Spleen (tissue), 11 donors: ENCODE measurements at regions not wholly inside any gene's neighbourhood (a gene's known extent, or its start where the extent isn't known, plus 50 kb on each side); places are given as distances from the start of the nearest gene placed in this dataset.

Experiments
- DNase-seq: peaks from one replicate; pipeline ENCODE4 v3.0.0-alpha.2; 2020
- H3K27ac ChIP-seq, 8 donors: fragments of 200-600 bp; sonication (generic) in 7 of 8; 1 replicate in 4 of 8; 2 replicates in 4 of 8; pipeline versions ENCODE4 v1.5.0 to v1.8.0; 2016 to 2021; ENCODE audit warnings: inconsistent platforms in 4 of 8, mild to moderate bottlenecking in 4 of 8, moderate library complexity in 1 of 8
- H3K27me3 ChIP-seq, 7 donors: fragments of 200-600 bp; sonication (generic) in 6 of 7; replicated peaks in 1 of 7; 1 replicate in 4 of 7; 2 replicates in 3 of 7; pipeline versions ENCODE4 v1.5.0 to v1.8.0; 2016 to 2021; ENCODE audit warnings: inconsistent platforms in 3 of 7, mild to moderate bottlenecking in 1 of 7
- H3K36me3 ChIP-seq, 6 donors: fragments of 200-600 bp; sonication (generic) in 5 of 6; 1 replicate in 4 of 6; 2 replicates in 2 of 6; pipeline versions ENCODE4 v1.5.0 to v1.8.0; 2016 to 2021; ENCODE audit warnings: inconsistent platforms in 2 of 6
- H3K4me1 ChIP-seq, 6 donors: fragments of 200-600 bp; sonication (generic) in 5 of 6; 1 replicate in 3 of 6; 2 replicates in 3 of 6; pipeline versions ENCODE4 v1.5.0 to v1.8.0; 2016 to 2021; ENCODE audit warnings: inconsistent platforms in 3 of 6
- H3K4me3 ChIP-seq, 8 donors: fragments of 200-600 bp; sonication (generic) in 7 of 8; 1 replicate in 4 of 8; 2 replicates in 4 of 8; pipeline versions ENCODE4 v1.5.0 to v1.8.0; 2016 to 2021; ENCODE audit warnings: inconsistent platforms in 4 of 8, mild to moderate bottlenecking in 4 of 8, moderate library complexity in 2 of 8
- H3K9me3 ChIP-seq, 8 donors: fragments of 200-600 bp; sonication (generic) in 7 of 8; 1 replicate in 4 of 8; 2 replicates in 4 of 8; pipeline versions ENCODE4 v1.5.0 to v1.8.0; 2016 to 2021; ENCODE audit warnings: inconsistent platforms in 4 of 8
- CTCF ChIP-seq, 11 experiments: fragments of 200-600 bp in 7 of 11; fragments of 450-650 bp in 4 of 11; sonication (generic) in 4 of 11; IDR thresholded peaks in 8 of 11; conservative IDR thresholded peaks in 3 of 11; 1 replicate in 7 of 11; 2 replicates in 4 of 11; pipeline versions ENCODE4 v1.4.0 to v1.8.0; 2016 to 2021; ENCODE audit warnings: antibody characterized with exemption in 11 of 11, inconsistent platforms in 4 of 11, mild to moderate bottlenecking in 1 of 11
- POLR2A ChIP-seq, 3 donors: fragments of 450-650 bp; IDR thresholded peaks; one replicate each; pipeline ENCODE4 v1.5.1; 2017; ENCODE audit warnings: antibody characterized with exemption in 3 of 3, mild to moderate bottlenecking in 1 of 3
- POLR2AphosphoS5 ChIP-seq, 3 donors: sonication (generic); formaldehyde crosslinking; IDR thresholded peaks; one replicate each; pipeline ENCODE4 v1.5.1; 2017; ENCODE audit warnings: antibody characterized with exemption in 3 of 3
- WGBS, 5 donors: extraction: QIAGEN DNeasy Blood & Tissue Kit in 3 of 5; methylation state at CpG; one replicate each; pipeline versions ENCODE4 v1.1.5 to v1.1.7; 2013 to 2018; 5-methylcytosine and 5-hydroxymethylcytosine counted together
- intact Hi-C: fragments of 100-400 bp; cut with DNase I; formaldehyde crosslinking; loops from one replicate; pipeline ENCODE4 v1.15.0; 2023; ENCODE audit warnings: low total_unique reads
- donor health status: healthy with polysubstance abuse.
- donor health status: DM: no; HTN: no; CAD: no; lungs with moderate emphysema.
- donor health status: DM: no; HTN: no; CAD: no.
- donor health status: Bipolar disorder and iron deficiency.
- donor health status: healthy.
- donor health status: DM: no; HTN: no; CAD: no.
- donor health status: DM: yes; HTN: yes; CAD: no.

DNA sequence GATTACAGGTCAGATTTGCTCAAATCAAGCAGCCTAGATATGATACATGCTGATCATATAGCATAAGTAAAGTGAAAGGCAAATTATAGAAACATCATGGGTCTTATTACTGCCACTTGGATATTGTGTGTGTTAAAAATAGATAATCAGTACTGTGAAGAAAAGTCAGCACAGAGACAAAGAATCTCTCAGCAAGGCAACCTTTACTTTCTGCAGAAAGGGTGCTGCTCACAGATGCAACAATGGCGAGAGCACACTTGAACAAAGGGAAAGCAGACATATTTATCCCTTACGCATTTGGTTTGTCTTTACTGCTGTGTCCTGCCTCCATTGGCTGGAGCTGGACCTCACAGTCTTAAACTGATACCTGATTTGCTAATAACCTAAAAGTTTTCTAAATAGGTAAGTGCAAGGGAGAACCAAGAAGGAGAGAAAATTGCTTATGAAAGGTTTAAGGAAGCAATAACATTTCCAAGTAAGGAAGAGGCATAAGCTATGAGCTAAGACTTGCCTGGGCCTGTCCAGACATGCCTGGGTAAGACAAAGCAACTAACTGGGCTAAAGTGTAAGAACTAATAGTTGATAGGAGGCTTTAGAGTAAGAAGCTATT is 1310.8 kb upstream of the LRRTM3 start:
- no peak for DNase-seq
- Histone ChIP-seq H3K27ac (no peak overlapping the region), H3K4me1 (no peaks in the 10 kb centered on the region), H3K27me3 (no peaks in the 10 kb centered on the region), H3K4me3 (no peak overlapping the region), H3K9me3 (peaks cover 2 to 45% (median 37%) of the 10 kb centered on the region in 8 donors), H3K36me3 (no peaks in the 10 kb centered on the region)
- 87 to 98% (median 91%) methylated on average over 2 of the region's 2 CpGs for WGBS, 5 donors
- intact Hi-C loops = no loop called here
- TF ChIP-seq POLR2A (IDR thresholded peaks at IDR 0.05) (no peak), POLR2AphosphoS5 (IDR thresholded peaks at IDR 0.05) (no peak), CTCF (IDR thresholded peaks at IDR 0.05 in 8 of 11, conservative IDR thresholded peaks at IDR 0.05 in 3 of 11) (no peak)

GRCh38 chr10:65618126-65618525 is 1307.7 kb upstream of the LRRTM3 start:
- Histone ChIP-seq H3K4me3 (no peak overlapping the region), H3K27me3 (no peaks in the 10 kb centered on the region), H3K4me1 (no peaks in the 10 kb centered on the region), H3K27ac (no peak overlapping the region), H3K9me3 (peaks cover 2 to 45% (median 37%) of the 10 kb centered on the region in 8 donors), H3K36me3 (no peaks in the 10 kb centered on the region)
- DNase-seq = no peak
- intact Hi-C loops = no loop called here
- 34 to 75% (median 67%) methylated on average over 1 of the region's 1 CpG for WGBS, 5 donors
- no peak for TF ChIP-seq POLR2A (IDR thresholded peaks at IDR 0.05)
- no peak for TF ChIP-seq CTCF (IDR thresholded peaks at IDR 0.05 in 8 of 11, conservative IDR thresholded peaks at IDR 0.05 in 3 of 11)
- TF ChIP-seq POLR2AphosphoS5 (IDR thresholded peaks at IDR 0.05) = no peak

GRCh38 chr10:65620404-65621048 is 1305.3 kb upstream of the LRRTM3 start:
- no peak for DNase-seq
- peaks cover 0 to 30% (median 18%) of the 10 kb centered on the region in 8 donors for H3K9me3 ChIP-seq
- H3K27ac ChIP-seq = no peak overlapping the region
- 90 to 95% (median 93%) methylated on average over 5 of the region's 5 CpGs for WGBS, 5 donors
- H3K27me3 ChIP-seq = no peaks in the 10 kb centered on the region
- intact Hi-C loops = no loop called here
- TF ChIP-seq POLR2A (IDR thresholded peaks at IDR 0.05) (no peak), CTCF (IDR thresholded peaks at IDR 0.05 in 8 of 11, conservative IDR thresholded peaks at IDR 0.05 in 3 of 11) (no peak), POLR2AphosphoS5 (IDR thresholded peaks at IDR 0.05) (no peak)
- H3K36me3 ChIP-seq = no peaks in the 10 kb centered on the region
- H3K4me1 ChIP-seq = no peaks in the 10 kb centered on the region
- H3K4me3 ChIP-seq = no peak overlapping the region

DNA sequence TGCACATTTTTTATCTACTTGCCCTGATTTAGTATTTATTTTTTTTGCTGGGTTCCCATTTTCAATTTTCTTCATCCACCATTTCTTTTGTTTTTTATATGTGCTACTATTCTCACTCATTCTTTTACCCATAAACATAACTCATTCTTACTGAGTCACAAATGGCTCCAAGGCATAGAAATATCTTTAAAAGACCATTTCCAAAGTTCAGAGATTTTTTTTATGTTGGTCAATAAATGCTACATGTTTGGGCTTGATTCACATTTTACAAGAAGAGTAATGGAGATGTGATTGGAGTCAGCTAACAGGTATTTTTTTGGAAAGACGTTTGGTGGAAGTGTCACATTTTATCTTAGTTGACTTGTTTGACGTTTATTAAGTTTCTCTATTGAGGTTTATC is 1303.2 kb upstream of the LRRTM3 start:
- Histone ChIP-seq H3K9me3 (peaks cover 0 to 18% (median 4%) of the 10 kb centered on the region in 8 donors), H3K4me1 (no peaks in the 10 kb centered on the region), H3K27me3 (no peaks in the 10 kb centered on the region), H3K27ac (no peak overlapping the region), H3K36me3 (no peaks in the 10 kb centered on the region), H3K4me3 (no peak overlapping the region)
- 68 to 87% (median 75%) methylated on average over 2 of the region's 2 CpGs for WGBS, 5 donors
- no peak for DNase-seq
- TF ChIP-seq POLR2A (IDR thresholded peaks at IDR 0.05) (no peak), POLR2AphosphoS5 (IDR thresholded peaks at IDR 0.05) (no peak), CTCF (IDR thresholded peaks at IDR 0.05 in 8 of 11, conservative IDR thresholded peaks at IDR 0.05 in 3 of 11) (no peak)
- intact Hi-C loops = no loop called here
